Stimulated activated CD4-positive, alpha-beta T cell treated with anti-CD3 and anti-CD28 coated beads, Interleukin-12 subunit alpha, Interleukin-12 subunit beta, amount 100 ng/mL, for 24 hours (primary cell): ENCODE measurements at regions not wholly inside any gene's neighbourhood (a gene's known extent, or its start where the extent isn't known, plus 50 kb on each side); places are given as distances from the start of the nearest gene placed in this dataset.

Experiments
- DNase-seq, 2 experiments: peaks; one replicate each; pipeline ENCODE4 v3.0.0-alpha.2; 2020; ENCODE audit warnings: low read depth in 2 of 2

- DNase-seq = no peak
These were observed 533.5 kb upstream of the SGCG start for GRCh38 chr13:22647156-22647850.

- DNase-seq = no peak
These were observed 532.4 kb upstream of the SGCG start for GRCh38 chr13:22648320-22648801.

- no peak for DNase-seq
These were observed 528.0 kb upstream of the SGCG start for GRCh38 chr13:22652796-22653195.

DNA sequence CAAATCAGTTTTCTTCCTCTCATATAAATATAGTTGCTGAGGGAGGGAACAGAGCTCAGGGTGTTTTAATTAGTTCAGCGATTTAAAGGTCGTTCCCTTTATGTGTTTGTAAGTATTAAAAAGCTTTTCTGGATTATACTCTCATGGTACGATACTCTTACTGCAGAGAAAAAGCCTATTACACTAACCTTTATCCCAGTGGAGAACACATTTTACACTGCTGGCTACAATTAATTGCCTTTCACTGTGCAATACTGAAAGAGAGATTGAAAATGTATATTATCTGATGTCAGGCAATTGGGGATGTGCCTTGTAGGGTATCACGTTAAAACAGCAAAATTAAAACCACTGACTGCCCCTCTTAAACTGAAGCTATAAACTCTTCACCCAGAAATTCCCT lies 526.9 kb upstream of the SGCG start:
- DNase-seq = no peak

DNA sequence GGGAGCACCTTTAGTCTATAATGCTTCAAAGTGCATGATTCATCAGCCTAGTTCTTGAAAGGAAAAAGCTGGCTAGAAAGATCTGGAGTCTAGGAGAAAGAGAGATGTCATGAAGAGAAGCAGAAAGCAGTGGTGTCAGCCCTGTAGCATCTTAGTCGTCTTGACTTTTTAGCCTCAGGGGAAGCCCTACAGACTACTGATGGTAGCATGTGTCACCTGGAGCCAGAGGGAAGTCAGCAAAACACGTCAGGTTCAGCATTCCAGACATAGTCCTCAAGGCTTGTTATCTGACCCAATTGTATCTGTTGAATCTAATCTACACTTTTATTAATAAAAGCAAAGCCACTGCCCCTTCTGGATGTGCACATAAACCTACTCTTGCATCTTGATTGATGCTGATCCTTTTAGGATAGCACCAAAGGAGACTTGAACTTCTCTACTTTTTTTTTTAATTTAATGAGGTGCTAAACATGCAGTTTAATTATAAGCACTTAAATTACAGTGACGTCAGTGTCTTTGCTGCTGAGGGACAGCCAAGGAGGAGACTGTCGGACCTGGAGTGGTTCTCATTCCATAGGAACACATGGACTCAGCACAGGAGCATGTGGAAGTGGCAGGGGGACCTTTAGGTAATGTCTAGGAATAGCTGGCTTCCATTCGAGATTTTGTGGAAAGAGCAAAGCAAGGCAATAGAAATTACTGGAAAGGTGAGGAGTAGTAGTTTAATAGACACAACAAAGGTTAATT lies 525.5 kb upstream of the SGCG start:
- DNase-seq = no peak

DNA sequence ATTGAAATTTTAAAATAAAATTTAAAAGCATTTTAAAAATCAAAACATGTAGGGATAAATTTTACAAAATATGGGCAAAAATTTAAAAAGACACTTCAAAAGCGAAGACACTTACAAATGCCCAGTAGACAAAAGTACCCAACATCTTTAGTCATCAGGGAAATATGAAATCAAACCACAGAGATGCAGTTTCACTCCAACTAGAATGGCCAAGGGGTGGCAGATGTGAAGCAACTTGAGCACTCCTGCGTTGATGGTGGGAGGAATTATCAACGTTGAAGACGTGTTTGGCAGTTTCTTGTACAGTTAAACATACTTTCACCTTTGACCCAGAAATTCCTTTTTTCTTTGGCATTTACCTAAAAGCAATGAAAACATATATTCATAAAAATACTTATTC lies 518.0 kb upstream of the SGCG start:
- no peak for DNase-seq

GRCh38 chr13:22665506-22665905 lies 515.3 kb upstream of the SGCG start:
- DNase-seq = no peak

DNA sequence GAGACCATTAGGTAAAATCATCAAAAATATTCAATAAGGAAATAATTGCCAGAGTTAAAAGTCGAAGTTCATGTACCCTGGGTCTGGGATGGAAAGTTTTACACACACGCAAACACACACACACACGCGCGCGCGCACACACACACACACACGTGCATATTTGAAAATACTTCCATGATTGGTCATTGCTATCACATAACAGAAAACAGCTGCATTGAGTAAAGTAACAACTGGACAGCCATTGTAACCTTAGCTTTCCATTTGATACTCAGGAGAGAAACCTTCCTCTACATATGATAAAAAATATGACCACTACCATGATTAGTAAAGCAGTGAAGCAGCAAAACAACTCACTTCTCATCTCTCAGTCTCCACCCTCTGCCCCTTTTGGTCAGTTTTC lies 490.0 kb upstream of the SGCG start:
- no peak for DNase-seq

GRCh38 chr13:22693691-22694090 lies 487.1 kb upstream of the SGCG start:
- no peak for DNase-seq

GRCh38 chr13:22696433-22696832 lies 484.3 kb upstream of the SGCG start:
- DNase-seq = no peak

GRCh38 chr13:22698467-22698866 lies 482.3 kb upstream of the SGCG start:
- no peak for DNase-seq

GRCh38 chr13:22700246-22700887 lies 480.4 kb upstream of the SGCG start:
- no peak for DNase-seq

DNA sequence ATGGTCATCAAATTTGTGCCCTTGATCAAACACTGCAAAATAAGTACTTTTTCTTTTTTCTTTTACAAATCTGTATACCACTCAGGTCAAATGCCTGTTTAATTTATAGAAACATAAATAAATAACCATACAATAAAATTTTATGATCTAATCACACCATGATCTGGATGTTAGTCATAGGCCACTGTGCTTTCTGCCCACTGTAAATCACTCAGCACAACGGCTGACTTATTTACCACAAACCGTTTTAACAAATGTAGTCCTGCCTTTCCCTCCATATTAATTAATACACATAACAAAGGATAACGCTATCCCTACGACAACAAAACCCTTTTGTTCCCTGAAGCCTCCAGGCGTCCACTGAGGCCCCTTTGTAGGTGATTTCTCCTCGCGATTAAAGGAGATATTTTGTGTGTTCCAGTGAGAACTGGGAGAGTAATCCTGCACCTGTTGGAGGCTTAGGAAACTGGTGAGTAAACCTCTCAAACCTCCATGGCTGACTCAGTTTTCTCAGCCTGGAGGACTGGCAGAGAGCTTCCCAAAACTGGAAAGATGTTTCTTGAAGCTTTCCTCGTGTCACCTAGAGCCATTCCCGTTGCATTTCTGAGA lies 477.1 kb upstream of the SGCG start:
- DNase-seq = no peak

DNA sequence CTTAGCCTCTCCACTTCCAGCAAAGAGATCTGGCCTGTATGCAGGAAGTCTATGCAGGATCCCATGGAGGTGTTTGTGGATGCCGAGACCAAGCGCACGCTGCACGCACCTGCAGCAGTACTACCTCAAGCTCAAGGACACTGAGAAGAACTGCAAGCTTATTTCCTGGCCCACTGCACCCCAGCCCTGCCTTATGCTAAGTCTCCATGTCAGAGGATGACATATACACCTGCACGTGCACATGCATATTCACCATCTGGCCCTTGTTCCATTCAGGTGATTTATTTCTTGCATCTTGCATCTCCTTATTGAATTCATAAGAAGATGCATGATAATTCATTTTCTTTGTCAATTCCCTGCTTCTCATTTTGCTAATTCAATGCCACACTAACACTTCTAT lies 472.8 kb upstream of the SGCG start:
- no peak for DNase-seq

DNA sequence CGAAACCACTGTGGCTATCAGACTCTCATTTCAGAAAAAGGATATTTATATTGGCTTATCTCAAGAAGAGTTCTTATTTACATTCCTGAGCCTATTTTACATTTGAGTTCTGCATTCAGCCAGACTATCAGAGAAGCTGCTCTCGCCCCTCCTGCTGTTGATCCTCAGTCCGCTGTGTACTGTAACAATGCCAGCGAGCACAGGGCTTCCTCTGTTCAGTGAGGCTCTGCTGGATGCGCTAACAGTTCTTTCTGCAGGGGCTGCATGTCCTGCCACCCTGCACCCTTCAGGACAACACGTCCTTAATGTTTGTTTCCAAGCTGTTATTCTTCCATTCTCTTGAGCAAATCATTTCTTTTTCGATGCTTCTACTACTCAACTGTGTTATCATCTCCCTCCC lies 463.7 kb upstream of the SGCG start:
- no peak for DNase-seq

DNA sequence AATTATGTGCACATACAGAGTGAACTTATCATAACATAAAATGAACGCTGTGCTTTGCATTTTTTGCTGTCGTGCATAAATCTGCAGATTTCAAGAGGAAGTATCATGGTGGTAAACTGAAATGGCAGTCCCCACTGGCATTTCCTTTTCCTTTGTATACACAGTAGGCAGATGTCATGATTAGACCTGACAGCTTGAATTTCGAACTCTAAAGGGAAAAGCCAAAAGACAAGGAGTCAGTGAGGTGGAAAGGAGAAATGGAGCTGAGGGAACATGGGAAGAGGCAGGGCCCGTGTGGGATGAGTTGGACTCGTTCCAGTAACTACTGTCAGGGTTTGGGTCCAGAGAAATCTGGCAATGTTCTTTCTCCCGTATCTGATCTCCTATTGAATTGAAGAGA lies 454.1 kb upstream of the SGCG start:
- no peak for DNase-seq

- no peak for DNase-seq
These were observed 445.5 kb upstream of the SGCG start for GRCh38 chr13:22735011-22735995.

GRCh38 chr13:22736084-22736767 lies 444.6 kb upstream of the SGCG start:
- no peak for DNase-seq

DNA sequence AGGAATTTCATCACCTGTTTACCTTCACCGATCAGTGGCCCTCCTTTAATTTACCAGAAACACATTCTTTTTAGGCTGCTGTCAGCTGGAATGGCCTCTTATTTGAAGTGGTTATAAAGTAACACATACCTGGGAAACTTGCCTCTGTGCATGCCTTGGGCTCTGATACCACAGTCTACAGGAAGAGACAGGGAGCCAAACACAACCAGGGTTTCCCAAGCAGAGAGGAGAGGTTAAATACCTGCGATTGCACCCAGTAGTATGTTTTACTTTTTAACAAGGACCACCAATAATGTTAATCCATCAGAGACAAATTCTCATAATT lies 444.0 kb upstream of the SGCG start:
- no peak for DNase-seq

GRCh38 chr13:22738357-22738756 lies 442.4 kb upstream of the SGCG start:
- no peak for DNase-seq

- no peak for DNase-seq
These were observed 440.5 kb upstream of the SGCG start for GRCh38 chr13:22740264-22740663.
